Left ventricle myocardium inferior (tissue), 1 donor: ENCODE measurements at regions not wholly inside any gene's neighbourhood (a gene's known extent, or its start where the extent isn't known, plus 50 kb on each side); places are given as distances from the start of the nearest gene placed in this dataset.

Experiments
- DNase-seq: peaks from one replicate; pipeline ENCODE4 v3.0.0-alpha.2; 2020
- H3K27ac ChIP-seq: fragments of 200-600 bp; replicated peaks from 2 replicates; pipeline ENCODE4 v1.8.0; 2021
- H3K27me3 ChIP-seq: fragments of 200-600 bp; 2 replicates; pipeline ENCODE4 v1.8.0; 2021; ENCODE audit warnings: low read depth
- H3K36me3 ChIP-seq: fragments of 200-600 bp; 2 replicates; pipeline ENCODE4 v1.8.0; 2021
- H3K4me1 ChIP-seq: fragments of 200-600 bp; 2 replicates; pipeline ENCODE4 v1.8.0; 2021
- H3K4me3 ChIP-seq: fragments of 200-600 bp; 2 replicates; pipeline ENCODE4 v1.8.0; 2021; ENCODE audit warnings: mild to moderate bottlenecking, moderate library complexity
- H3K9me3 ChIP-seq: fragments of 200-600 bp; replicated peaks from 2 replicates; pipeline ENCODE4 v1.8.0; 2021
- intact Hi-C: fragments of 100-400 bp; cut with micrococcal nuclease; formaldehyde crosslinking; loops from one replicate; pipeline ENCODE4 v1.11.0; 2022
- TF ChIP-seq, protein P1 (sequence below): fragments of 200-600 bp; IDR thresholded peaks from 2 replicates; pipeline ENCODE4 v1.8.0; 2021; ENCODE audit warnings: antibody characterized with exemption, mild to moderate bottlenecking, borderline replicate concordance
- donor health status: DM: no; HTN: yes; CAD: no; lungs with severe emphysema.

DNA sequence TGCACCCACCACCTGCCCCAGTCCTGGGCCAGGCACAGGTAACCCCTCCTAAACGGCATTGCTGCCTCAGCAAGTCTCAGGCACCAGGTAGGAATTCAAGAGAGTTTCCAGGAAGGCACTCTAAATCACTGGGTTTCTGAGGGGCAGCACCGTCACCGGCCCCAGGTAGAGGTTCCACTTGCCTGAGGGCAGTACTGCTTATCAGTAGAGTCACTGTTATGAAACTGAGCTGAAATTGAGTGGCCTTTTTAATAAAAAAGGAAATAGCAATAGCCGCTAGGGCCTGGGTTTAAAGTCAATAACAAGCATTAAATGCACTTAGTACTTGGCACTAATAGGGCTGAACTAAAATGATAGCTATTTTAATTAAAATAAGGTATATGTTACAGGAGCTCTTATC lies 653.7 kb downstream of the METTL4 start:
- H3K36me3 ChIP-seq, result no peaks in the 10 kb centered on the region
- H3K27ac ChIP-seq, result no peak overlapping the region
- no peak for DNase-seq
- no peak overlapping the region for H3K4me3 ChIP-seq
- intact Hi-C loops, result no loop called here
- H3K4me1 ChIP-seq, result no peaks in the 10 kb centered on the region
- no peaks in the 10 kb centered on the region for H3K27me3 ChIP-seq
- H3K9me3 ChIP-seq, result peaks cover 33% of the 10 kb centered on the region
- TF ChIP-seq, protein P1, sequence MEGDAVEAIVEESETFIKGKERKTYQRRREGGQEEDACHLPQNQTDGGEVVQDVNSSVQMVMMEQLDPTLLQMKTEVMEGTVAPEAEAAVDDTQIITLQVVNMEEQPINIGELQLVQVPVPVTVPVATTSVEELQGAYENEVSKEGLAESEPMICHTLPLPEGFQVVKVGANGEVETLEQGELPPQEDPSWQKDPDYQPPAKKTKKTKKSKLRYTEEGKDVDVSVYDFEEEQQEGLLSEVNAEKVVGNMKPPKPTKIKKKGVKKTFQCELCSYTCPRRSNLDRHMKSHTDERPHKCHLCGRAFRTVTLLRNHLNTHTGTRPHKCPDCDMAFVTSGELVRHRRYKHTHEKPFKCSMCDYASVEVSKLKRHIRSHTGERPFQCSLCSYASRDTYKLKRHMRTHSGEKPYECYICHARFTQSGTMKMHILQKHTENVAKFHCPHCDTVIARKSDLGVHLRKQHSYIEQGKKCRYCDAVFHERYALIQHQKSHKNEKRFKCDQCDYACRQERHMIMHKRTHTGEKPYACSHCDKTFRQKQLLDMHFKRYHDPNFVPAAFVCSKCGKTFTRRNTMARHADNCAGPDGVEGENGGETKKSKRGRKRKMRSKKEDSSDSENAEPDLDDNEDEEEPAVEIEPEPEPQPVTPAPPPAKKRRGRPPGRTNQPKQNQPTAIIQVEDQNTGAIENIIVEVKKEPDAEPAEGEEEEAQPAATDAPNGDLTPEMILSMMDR, result no peak

DNA sequence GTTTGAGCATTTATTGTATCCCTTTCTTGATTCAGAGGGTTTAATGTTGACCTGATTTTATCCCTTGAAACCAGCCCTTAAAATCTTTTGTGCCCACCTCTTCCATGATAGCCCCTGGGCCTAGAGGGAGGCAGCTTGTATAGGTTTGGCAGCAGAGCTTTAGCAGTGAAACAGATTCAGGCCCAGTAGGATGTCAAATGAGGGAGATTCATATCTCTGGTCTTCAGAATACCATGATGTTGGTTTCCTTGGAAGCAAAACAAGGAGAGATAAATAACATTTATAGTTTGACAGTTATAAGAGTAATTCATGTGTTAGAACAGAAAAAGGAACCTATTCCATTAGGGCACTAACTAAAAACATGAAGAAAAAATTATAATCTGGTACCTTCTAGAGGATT lies 649.2 kb downstream of the METTL4 start:
- Histone ChIP-seq H3K4me3 (no peak overlapping the region), H3K36me3 (no peaks in the 10 kb centered on the region), H3K9me3 (no peaks in the 10 kb centered on the region), H3K4me1 (no peaks in the 10 kb centered on the region), H3K27ac (no peak overlapping the region), H3K27me3 (no peaks in the 10 kb centered on the region)
- intact Hi-C loops, result no loop called here
- no peak for DNase-seq
- TF ChIP-seq, protein P1, result no peak

DNA sequence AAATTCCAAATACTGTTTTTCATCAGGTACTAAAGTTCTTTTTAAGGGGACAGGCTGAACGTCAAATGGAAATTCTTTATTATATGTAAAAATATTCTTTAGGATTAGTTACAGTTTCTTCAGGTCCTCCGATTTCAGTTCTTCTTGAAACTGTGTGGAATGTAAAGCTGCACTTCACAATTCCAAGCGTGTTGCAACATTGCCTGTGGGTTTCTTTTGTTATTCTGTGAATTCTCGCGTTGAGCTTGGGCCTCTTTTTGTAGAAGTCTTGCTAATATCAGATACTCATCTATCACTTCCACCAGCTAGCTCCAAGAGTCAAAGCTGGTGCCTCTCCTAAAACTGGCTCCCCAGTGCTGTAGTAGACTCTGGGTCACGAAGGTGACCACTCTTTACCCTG lies 642.6 kb downstream of the METTL4 start:
- DNase-seq, result no peak
- Histone ChIP-seq H3K9me3 (no peaks in the 10 kb centered on the region), H3K4me1 (no peaks in the 10 kb centered on the region), H3K27me3 (no peaks in the 10 kb centered on the region), H3K36me3 (no peaks in the 10 kb centered on the region), H3K4me3 (no peak overlapping the region), H3K27ac (no peak overlapping the region)
- TF ChIP-seq, protein P1, result no peak
- intact Hi-C loops, result no loop called here

DNA sequence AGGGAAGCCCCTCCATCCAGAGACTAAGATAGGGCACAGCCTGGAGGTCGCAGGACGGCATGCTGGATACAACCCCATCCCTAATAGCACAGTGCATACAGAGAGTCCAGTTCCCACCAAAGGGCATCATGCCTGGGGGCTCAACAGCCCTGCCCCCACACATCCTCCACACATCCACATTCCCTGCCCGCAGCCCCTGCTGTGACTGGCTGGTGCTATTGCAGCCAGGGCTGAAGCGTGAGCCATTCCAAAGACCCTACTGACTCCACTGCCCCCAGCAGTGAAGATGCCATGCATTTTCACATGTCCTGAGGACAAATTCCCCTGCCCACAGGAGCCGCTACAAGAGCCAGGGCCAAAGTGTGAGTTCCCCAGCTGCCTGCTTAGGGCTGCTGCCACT lies 641.6 kb downstream of the METTL4 start:
- intact Hi-C loops, result no loop called here
- Histone ChIP-seq H3K27ac (no peak overlapping the region), H3K9me3 (no peaks in the 10 kb centered on the region), H3K36me3 (no peaks in the 10 kb centered on the region), H3K4me1 (no peaks in the 10 kb centered on the region), H3K27me3 (no peaks in the 10 kb centered on the region), H3K4me3 (no peak overlapping the region)
- TF ChIP-seq, protein P1, result no peak
- no peak for DNase-seq

DNA sequence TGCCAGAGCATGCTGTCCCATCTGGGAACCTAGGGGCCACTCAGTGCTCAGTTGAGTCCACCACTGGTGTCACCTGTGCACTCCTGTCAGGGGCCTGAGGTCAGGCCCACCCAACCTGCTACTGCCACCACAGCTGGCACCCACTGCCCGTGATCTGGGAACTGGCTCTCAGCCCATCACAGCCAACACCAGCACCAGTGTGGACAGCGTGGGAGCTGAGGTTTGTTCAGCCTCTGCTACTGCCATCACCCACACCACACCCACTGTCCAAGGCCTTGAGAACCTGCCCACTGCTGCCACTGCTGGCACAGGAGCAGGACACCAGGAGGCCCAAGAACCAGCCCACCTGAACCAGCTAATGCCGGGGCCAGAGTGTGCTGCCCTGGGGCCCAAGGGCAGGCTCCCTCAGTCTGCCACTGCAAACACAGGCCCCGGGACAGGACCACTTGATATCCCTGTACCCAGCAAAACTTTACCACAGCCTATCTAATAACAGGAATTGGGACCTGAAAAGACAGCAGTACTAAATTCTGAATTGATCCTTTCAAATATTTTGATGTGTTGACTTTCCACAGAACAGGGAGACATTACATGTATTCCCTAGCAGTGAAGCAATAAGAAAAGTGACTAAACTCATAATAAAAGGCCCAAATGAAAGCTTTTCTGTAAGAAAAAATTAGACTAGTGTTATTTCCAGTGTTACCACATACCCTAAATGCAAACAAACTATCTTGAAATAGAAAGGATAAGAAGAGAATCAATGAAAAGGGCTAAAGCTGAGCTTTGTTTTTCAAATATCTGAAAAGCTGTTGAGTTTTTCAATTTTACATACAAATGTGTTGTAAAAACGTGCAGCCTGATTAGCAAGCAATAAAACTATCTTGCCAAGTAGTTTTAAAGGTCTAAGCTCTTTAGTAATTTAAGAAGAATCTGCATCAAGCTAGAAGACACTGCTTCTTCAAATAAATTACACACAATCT lies 640.7 kb downstream of the METTL4 start:
- no peaks in the 10 kb centered on the region for H3K36me3 ChIP-seq
- DNase-seq, result no peak
- H3K4me3 ChIP-seq, result no peak overlapping the region
- TF ChIP-seq, protein P1, result no peak
- no peaks in the 10 kb centered on the region for H3K9me3 ChIP-seq
- no peak overlapping the region for H3K27ac ChIP-seq
- intact Hi-C loops, result no loop called here
- no peaks in the 10 kb centered on the region for H3K4me1 ChIP-seq
- no peaks in the 10 kb centered on the region for H3K27me3 ChIP-seq
